ENCODE measurements at regions not wholly inside any gene's neighbourhood (a gene's known extent, or its start where the extent isn't known, plus 50 kb on each side); places are given as distances from the start of the nearest gene placed in this dataset.

GRCh38 chr13:85626603-85627002 lies 172.6 kb downstream of the SLITRK6 start:
- no peak overlapping the region for H3K4me3 Mint-ChIP-seq
- H3K27ac Mint-ChIP-seq = no peak overlapping the region
- H3K27me3 Mint-ChIP-seq (ENCODE audit: insufficient read depth, low read depth, poor library complexity) = no peaks in the 10 kb centered on the region
- no peaks in the 10 kb centered on the region for H3K9me2 ChIP-seq (ENCODE audit: insufficient read depth)
- no peak overlapping the region for H3K4me2 ChIP-seq
- peaks cover 14% of the 10 kb centered on the region for H3K4me1 ChIP-seq (ENCODE audit: insufficient read depth)
- H3K79me2 ChIP-seq (replicated peaks; ENCODE audit: insufficient read depth) = no peaks in the 10 kb centered on the region
- H2AFZ ChIP-seq = no peak overlapping the region
- H3K36me3 Mint-ChIP-seq (ENCODE audit: low read depth) = no peaks in the 10 kb centered on the region
- peaks cover 12% of the 10 kb centered on the region; the same call in 2 of the 3 replicates for H3K4me1 Mint-ChIP-seq
- DNase-seq (ENCODE audit: low spot score) (no peak), ATAC-seq (no peak)
- no peak overlapping the region for H3K27ac ChIP-seq (ENCODE audit: low read depth)
- TF ChIP-seq REST (IDR thresholded peaks at IDR 0.05; ENCODE audit: unreplicated experiment) (no peak), ZNF114 (CRISPR knock-in tag; IDR thresholded peaks at IDR 0.05) (no peak), EZH2phosphoT487 (IDR thresholded peaks at IDR 0.05; ENCODE audit: unreplicated experiment) (no peak), STAT1 (IDR thresholded peaks at IDR 0.05; ENCODE audit: unreplicated experiment) (no peak), CTCF (conservative IDR thresholded peaks at IDR 0.05; ENCODE audit: low read depth in 2 of 2) (no peak), JUNB (IDR thresholded peaks at IDR 0.05; ENCODE audit: unreplicated experiment) (no peak), ETS1 (IDR thresholded peaks at IDR 0.05) (no peak), ZNF331 (CRISPR knock-in tag; IDR thresholded peaks at IDR 0.05; ENCODE audit: low read depth) (no peak), ZNF462 (CRISPR knock-in tag; IDR thresholded peaks at IDR 0.05) (no peak), POLR2AphosphoS5 (IDR thresholded peaks at IDR 0.05; ENCODE audit: low read depth) (no peak), EZH2 (IDR thresholded peaks at IDR 0.05; ENCODE audit: low read depth, unreplicated experiment) (no peak), NANOG (IDR thresholded peaks at IDR 0.05; ENCODE audit: borderline replicate concordance) (no peak), CREB1 (CRISPR knock-in tag; IDR thresholded peaks at IDR 0.05; ENCODE audit: low read depth) (no peak)
- H3F3A ChIP-seq (replicated peaks; ENCODE audit: low read depth) = no peaks in the 10 kb centered on the region
- H3K27me3 ChIP-seq (ENCODE audit: insufficient read depth) = no peaks in the 10 kb centered on the region
- no peaks in the 10 kb centered on the region for H4K20me1 ChIP-seq (replicated peaks; ENCODE audit: insufficient read depth)
- H3K4me3 ChIP-seq = no peak overlapping the region
- H3K9me3 Mint-ChIP-seq = no peaks in the 10 kb centered on the region; the same call in 2 of the 3 replicates
- no peaks in the 10 kb centered on the region for H3K36me3 ChIP-seq (ENCODE audit: insufficient read depth)
